Mucosa of gallbladder (tissue), 1 donor: ENCODE measurements at regions not wholly inside any gene's neighbourhood (a gene's known extent, or its start where the extent isn't known, plus 50 kb on each side); places are given as distances from the start of the nearest gene placed in this dataset.

ENCODE experiments used
- DNase-seq: peaks from one replicate; pipeline ENCODE4 v3.0.0-alpha.2; 2020; ENCODE audit warnings: low spot score
- donor health status: DM: no; HTN: no; CAD: no.

DNA sequence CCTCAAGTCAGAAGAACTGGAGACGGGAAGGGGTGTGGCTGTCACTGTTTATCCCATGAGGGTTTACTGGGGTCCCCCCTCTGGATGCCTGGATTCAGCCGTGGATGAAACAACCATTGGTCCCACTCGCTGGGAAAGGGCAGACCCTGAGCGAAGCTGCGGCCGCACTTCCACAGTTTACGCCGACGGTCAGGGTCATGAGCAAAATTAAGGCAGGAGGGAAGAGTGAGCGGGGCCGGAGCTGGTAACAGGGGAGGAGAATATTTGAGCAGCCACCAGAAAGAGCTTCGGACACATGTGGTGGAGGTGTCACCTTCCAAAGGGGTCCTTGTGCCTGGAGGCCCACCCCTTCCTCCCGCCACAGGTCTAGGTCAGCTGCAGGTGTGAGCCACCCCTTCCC is 344.9 kb downstream of the BRD1 start:
- no peak for DNase-seq

- no peak for DNase-seq
Measured at GRCh38 chr22:49481659-49482399, 345.8 kb downstream of the BRD1 start.

GRCh38 chr22:49480896-49481658 is 346.6 kb downstream of the BRD1 start:
- DNase-seq: no peak

GRCh38 chr22:49480331-49480730 is 347.3 kb downstream of the BRD1 start:
- no peak for DNase-seq

DNA sequence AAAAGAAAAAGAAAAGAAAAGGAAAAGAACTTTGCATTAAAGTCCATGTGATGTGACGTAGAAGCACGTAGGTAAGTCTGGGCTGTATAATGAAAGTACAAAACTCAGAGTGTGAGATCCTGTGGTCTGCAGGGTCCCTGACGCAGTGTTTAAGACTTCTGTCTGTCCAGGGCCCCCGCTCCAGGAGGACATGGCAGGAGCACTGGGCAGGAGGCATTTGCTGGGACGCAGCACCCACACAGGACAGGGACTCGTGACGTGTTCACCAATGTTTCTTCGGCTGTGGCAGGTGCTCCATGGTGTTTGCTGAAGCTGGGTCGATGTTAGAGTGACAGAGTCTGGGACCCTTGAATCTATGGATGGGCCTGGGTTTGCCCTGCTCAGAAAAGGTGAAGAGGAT is 348.1 kb downstream of the BRD1 start:
- DNase-seq: no peak

- DNase-seq: no peak
Measured at GRCh38 chr22:49476800-49477400, 350.8 kb downstream of the BRD1 start.

DNA sequence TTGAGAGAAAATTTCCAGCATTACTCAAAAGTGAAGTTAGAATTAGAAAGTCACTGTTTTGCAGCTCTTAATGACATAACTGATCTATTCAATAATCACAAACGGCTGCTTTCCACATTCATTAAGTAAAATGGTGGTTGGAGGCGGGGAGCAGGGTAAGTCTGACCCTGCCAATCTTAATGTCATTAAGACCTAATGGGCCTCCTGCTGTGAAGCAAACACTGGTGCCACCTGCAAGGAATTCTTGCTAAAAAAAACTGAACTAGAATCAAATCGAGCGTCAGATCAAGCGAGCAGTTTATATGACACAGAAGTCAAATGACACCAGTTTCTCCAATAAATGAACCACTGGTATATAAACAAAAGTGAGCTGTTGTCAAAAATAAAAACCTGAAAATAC is 351.5 kb downstream of the BRD1 start:
- DNase-seq: no peak

- no peak for DNase-seq
Measured at GRCh38 chr22:49475253-49475652, 352.4 kb downstream of the BRD1 start.

- DNase-seq: no peak
Measured at GRCh38 chr22:49473286-49473685, 354.4 kb downstream of the BRD1 start.

DNA sequence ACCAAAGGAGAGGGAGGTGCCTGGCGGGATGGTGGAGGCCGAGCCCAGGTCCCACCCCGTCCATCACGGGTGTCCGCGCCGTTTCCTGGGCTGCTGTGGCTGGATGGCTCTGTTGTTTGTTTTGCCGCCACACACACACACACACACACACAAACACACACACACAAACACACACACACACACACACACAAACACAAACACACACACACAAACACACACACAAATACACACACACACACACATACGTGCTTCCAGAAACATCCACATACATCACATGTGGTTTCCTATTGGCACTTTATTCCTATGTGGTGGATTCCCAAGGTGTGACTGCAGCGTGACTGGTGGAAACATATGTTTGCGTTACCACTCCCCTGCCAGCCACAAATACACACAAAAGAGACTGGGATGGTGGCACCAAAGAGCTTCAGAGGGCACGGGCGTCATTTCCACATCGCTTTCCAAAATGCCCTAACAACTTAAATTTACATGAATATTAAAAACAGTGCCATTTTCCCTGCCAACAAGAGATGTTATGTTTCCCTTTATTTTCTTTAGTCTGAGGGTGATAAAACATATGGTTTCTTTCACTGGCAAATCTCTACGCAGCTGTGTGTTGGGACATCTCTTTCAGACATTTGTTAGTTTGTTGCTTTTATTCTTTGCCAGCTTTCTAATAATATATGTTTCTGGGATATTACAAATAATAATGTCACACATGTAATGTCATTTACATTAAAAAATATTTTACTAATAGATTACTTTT is 356.8 kb downstream of the BRD1 start:
- DNase-seq: no peak

- DNase-seq: no peak
Measured at GRCh38 chr22:49469896-49470740, 357.6 kb downstream of the BRD1 start.

DNA sequence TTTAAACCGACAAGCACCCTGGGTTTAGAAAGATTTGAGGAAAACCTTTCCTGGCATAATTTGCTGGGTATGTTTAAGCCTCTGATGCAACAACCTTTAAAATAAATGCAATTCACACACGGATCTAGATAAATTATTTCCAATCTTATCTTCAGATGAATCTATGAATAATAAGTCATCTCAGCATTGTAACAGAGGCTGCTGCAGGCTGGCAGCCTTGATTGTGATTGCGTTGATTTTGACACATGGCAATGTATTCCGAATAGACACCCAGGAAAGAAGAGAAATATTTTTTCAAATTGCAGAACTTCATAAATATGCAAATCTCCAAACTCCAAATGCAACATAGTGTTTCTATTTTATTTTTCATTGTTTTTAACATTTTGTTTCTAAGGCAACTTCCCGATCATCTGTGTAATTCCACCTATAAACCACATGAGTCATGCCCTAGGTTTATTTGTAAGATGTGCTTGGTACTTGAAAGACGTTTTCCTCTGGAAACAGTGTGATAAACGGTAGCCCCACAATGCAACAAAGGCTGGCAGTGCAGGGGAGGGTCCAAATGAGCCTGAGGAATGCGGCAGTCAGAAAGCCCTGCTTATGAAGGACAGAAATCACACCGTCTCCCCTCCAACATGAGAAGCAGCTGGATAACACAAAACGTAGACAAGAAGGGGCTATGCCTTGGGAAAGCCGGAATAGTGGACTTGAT is 359.0 kb downstream of the BRD1 start:
- DNase-seq: no peak

DNA sequence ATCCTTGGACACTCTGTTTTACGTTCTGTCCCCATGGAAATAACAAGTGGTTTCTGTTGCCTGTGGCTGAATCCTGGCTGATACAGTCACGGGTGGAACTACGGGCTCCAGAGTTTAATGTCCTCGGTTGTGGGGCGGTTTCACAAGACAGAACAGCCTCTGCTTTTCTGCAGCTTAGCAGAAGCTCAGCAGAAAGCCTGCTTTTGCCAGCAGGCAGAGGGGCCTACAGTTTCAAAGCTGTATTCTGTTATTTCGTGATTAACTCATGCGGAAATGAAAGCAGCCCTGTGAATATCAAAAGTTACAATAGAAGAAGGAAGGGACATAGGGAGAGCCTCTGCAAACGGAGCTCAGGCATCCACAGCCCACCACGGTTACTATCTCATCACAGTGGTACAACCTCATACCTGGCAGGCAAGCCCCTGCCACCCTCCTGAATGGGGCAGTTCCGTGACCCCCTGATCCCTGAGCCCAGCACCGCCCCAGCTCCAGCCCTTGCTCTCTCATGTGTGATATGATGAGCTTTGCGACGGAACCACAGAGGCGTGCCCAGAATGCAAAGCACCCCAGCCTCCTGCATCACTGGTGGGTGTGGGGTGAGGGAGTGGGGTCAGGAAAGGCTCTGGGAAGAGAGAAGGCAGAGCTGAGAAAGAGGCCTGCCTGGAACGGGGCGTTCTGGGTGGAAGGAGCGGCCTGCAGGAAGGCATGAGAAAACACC is 360.6 kb downstream of the BRD1 start:
- DNase-seq: no peak

- no peak for DNase-seq
Measured at GRCh38 chr22:49464037-49464436, 363.6 kb downstream of the BRD1 start.

DNA sequence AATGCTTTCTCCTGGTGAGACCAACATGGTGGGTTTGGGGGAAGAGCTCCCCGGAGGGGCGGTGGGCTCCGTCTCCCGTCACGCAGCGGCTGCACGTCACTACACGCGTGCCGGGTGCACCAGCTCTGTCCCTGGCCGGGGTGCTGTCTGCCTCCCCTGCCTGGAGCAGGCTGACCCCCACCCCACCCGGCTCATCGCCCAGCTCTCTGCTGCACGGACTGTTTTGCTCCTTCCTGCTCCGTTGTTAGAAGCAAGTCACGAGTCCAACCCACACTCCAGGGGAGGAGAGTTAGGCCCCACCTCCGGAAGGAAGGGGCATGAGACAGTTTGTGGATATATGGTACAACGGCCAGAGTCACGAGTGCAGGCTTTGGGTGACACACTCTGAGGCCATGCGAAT is 364.9 kb downstream of the BRD1 start:
- DNase-seq: no peak

DNA sequence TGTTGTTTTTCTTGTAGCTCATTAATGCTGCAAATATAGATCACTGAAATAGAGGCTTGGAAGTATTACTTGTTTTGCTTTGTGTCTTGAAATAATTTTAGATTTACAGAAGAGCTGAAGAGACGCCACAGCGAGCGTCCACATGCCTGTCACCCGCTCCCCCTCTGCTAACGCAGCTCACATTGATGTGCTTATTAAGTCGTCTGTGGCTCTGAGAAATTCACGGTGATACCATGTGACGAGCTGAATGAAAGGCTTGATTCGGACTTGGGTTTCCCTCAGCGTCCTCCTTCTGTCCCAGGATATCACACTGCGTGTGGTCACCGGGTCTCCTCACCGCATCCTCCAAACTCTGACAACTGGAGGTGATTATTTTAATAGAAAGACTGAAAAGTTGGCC is 365.4 kb downstream of the BRD1 start:
- no peak for DNase-seq

DNA sequence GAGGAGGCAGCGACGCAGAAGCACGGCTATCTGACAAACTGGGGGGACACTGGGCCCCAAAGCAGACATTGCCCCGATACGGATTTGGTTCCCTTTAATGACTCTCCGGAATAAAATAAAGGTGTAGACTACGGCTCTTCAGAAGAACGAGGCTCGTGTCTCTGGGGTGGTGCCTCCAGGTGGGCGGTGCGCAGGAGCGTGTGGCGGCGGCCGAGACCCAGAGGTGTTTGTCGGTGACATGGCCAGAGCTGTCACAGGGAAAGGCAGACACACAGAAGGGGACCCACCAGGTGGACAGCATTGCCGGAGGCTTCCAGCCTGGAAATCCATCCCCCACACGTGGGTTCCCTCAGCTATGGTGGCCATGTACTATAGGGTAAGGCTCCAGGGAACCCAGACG is 366.0 kb downstream of the BRD1 start:
- DNase-seq: no peak

DNA sequence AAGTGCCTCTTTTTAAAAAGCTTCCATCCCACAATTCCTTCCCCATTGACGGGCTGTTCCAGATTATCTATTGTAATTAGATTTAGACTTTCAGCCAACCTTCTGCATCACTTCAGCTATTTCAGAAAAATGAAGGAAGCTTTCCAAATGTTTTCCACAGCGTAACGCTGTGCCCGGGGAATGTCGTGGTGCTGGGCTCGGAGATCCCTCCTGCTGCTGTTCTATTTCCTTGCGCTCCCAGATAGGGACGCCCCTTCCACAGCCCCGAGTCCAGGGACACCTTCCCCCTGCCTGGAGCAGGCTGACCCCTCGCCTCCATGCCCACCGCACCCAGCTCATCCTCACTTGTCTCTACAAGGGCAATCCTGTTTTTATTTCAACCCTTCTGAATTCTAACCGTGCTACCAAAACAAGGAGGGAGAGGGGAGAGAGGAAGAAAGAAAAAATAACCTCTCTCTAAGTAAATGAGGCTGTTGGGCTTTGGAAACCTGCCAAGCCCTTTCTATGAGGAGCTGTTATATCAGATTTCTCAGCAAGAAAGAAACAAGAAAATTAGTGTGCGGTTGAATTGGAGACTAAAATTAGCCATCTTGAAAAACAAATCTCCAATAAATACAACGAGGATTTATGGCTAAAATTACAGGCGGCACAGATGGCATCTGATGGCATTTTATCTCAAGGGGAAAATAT is 366.9 kb downstream of the BRD1 start:
- no peak for DNase-seq

GRCh38 chr22:49460091-49460490 is 367.6 kb downstream of the BRD1 start:
- DNase-seq: no peak
